Neural crest cell (in vitro differentiated cells): ENCODE measurements at regions not wholly inside any gene's neighbourhood (a gene's known extent, or its start where the extent isn't known, plus 50 kb on each side); places are given as distances from the start of the nearest gene placed in this dataset.

ENCODE experiments used
- DNase-seq: peaks from one replicate; pipeline ENCODE4 v3.0.0; 2021; ENCODE audit warnings: low read depth, mixed read lengths, low spot score
- H3K27ac Mint-ChIP-seq: one replicate; pipeline ENCODE4 v1.8.0; 2021; ENCODE audit warnings: mild to moderate bottlenecking, mixed read lengths; ENCODE audit not compliant: unreplicated experiment
- H3K27me3 Mint-ChIP-seq: 2 replicates; pipeline ENCODE4 v1.8.0; 2021; ENCODE audit warnings: low read depth, mild to moderate bottlenecking, mixed read lengths
- H3K36me3 Mint-ChIP-seq: 2 replicates; pipeline ENCODE4 v1.8.0; 2021; ENCODE audit warnings: low read depth, mild to moderate bottlenecking, mixed read lengths
- H3K4me1 Mint-ChIP-seq: 2 replicates; pipeline ENCODE4 v1.8.0; 2021; ENCODE audit warnings: mixed read lengths
- H3K4me3 Mint-ChIP-seq: one replicate; pipeline ENCODE4 v1.8.0; 2021; ENCODE audit warnings: mild to moderate bottlenecking, mixed read lengths
- H3K9me3 Mint-ChIP-seq: 2 replicates; pipeline ENCODE4 v1.8.0; 2021; ENCODE audit warnings: mixed read lengths
- CTCF ChIP-seq: fragments of 200-600 bp; sonication (generic); conservative IDR thresholded peaks from 2 replicates; pipeline ENCODE4 v1.5.0; 2021; ENCODE audit warnings: antibody characterized with exemption, mild to moderate bottlenecking

GRCh38 chr5:167552356-167552755, 739.1 kb upstream of the WWC1 start:
- no peak for DNase-seq
- no peak for TF ChIP-seq CTCF
- Mint-ChIP-seq H3K4me1 (peaks cover 65% of the 10 kb centered on the region), H3K27ac (no peak overlapping the region), H3K27me3 (no peaks in the 10 kb centered on the region), H3K4me3 (no peak overlapping the region), H3K9me3 (no peaks in the 10 kb centered on the region), H3K36me3 (no peaks in the 10 kb centered on the region)

- H3K36me3 Mint-ChIP-seq = no peaks in the 10 kb centered on the region
- DNase-seq = peak; percentile 9
- H3K27me3 Mint-ChIP-seq = no peaks in the 10 kb centered on the region
- H3K27ac Mint-ChIP-seq = peak overlapping the region; percentile 25
- H3K4me1 Mint-ChIP-seq = peaks cover 65% of the 10 kb centered on the region
- H3K9me3 Mint-ChIP-seq = no peaks in the 10 kb centered on the region
- no peak for TF ChIP-seq CTCF
- peak overlapping the region; percentile 61 for H3K4me3 Mint-ChIP-seq
Observed at GRCh38 chr5:167553511-167553910, 737.9 kb upstream of the WWC1 start.

DNA sequence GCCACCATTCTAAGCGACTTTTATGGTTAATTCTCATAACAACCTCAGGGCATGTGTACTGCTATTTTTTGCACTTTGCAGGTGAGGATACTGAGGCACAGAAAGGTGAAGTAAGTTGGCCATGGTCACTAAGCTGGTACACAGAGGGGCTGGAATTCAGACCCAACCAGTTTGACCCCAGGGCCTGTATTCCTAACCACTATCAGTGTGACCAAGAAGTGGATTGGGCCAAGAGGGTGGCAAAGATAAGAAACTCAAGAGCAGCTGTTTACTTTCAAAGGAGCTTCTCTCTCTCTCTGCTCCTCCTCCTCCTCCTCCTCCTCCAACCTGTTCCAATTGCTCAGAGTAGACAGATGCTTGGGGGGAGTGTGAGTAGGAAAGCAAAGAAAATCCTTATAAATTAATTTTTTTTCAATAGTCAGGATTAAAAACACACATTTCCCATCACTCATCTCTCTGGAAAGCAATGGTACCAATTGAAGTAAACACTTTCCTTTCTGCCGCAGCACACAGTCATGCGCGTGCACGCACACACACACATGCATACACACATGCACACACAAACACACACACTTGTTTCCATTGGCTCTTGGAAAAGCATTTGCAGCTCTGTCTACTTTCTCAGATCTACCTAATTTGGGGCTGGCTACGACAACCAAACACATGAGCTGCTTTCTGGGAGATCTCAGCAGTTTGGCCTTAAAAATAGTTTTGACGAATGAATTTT, 736.7 kb upstream of the WWC1 start:
- TF ChIP-seq CTCF = no peak
- no peak overlapping the region for H3K4me3 Mint-ChIP-seq
- H3K27ac Mint-ChIP-seq = peak overlapping the region; percentile 58
- H3K4me1 Mint-ChIP-seq = peaks cover 58% of the 10 kb centered on the region
- no peaks in the 10 kb centered on the region for H3K36me3 Mint-ChIP-seq
- DNase-seq = no peak
- H3K9me3 Mint-ChIP-seq = peaks cover 3% of the 10 kb centered on the region
- H3K27me3 Mint-ChIP-seq = no peaks in the 10 kb centered on the region

GRCh38 chr5:167555565-167556166, 735.8 kb upstream of the WWC1 start:
- Mint-ChIP-seq H3K36me3 (no peaks in the 10 kb centered on the region), H3K27ac (peak overlapping the region; percentile 89), H3K4me1 (peaks cover 48% of the 10 kb centered on the region), H3K9me3 (peaks cover 3% of the 10 kb centered on the region), H3K4me3 (no peak overlapping the region), H3K27me3 (no peaks in the 10 kb centered on the region)
- DNase-seq = no peak
- no peak for TF ChIP-seq CTCF

GRCh38 chr5:167557359-167557758, 734.1 kb upstream of the WWC1 start:
- no peaks in the 10 kb centered on the region for H3K27me3 Mint-ChIP-seq
- H3K4me1 Mint-ChIP-seq = peaks cover 50% of the 10 kb centered on the region
- no peaks in the 10 kb centered on the region for H3K36me3 Mint-ChIP-seq
- H3K4me3 Mint-ChIP-seq = no peak overlapping the region
- H3K27ac Mint-ChIP-seq = no peak overlapping the region
- H3K9me3 Mint-ChIP-seq = peaks cover 3% of the 10 kb centered on the region
- TF ChIP-seq CTCF = no peak
- no peak for DNase-seq
